PFSK-1 (cell line): ENCODE measurements at regions not wholly inside any gene's neighbourhood (a gene's known extent, or its start where the extent isn't known, plus 50 kb on each side); places are given as distances from the start of the nearest gene placed in this dataset.

Experiments
- FOXP2 ChIP-seq: optimal IDR thresholded peaks from 2 replicates; pipeline ENCODE3; 2011; ENCODE audit warnings: borderline replicate concordance, control low read depth, inconsistent platforms; ENCODE audit not compliant: insufficient read depth; ENCODE audit errors: extremely low read length, extremely low read depth
- POLR2AphosphoS5 ChIP-seq: IDR thresholded peaks from 2 replicates; pipeline ENCODE4 v1.6.1; 2012; ENCODE audit warnings: low read depth, mild to moderate bottlenecking, control low read depth, low read length, moderate library complexity
- SIN3A ChIP-seq: IDR thresholded peaks from 2 replicates; pipeline ENCODE4 v1.6.1; 2012; ENCODE audit warnings: mild to moderate bottlenecking, low read length, moderate library complexity, borderline replicate concordance; ENCODE audit not compliant: insufficient read depth

- no peak for TF ChIP-seq POLR2AphosphoS5
- no peak for TF ChIP-seq SIN3A
- no peak for TF ChIP-seq FOXP2
Observed at GRCh38 chr22:49475253-49475652, 352.4 kb downstream of the BRD1 start.
